ENCODE measurements at regions not wholly inside any gene's neighbourhood (a gene's known extent, or its start where the extent isn't known, plus 50 kb on each side); places are given as distances from the start of the nearest gene placed in this dataset.
A peak's percentile ranks its signal among the peaks of the same experiment; 100 is the strongest.

GRCh38 chr1:195113471-195113870, 1494.8 kb downstream of the KCNT2 start:
- in situ Hi-C loops (cut with MboI), result no loop called here
- H3K27me3 ChIP-seq (replicated peaks in 1 of 2; ENCODE audit: control insufficient read depth in 2 of 2, insufficient read depth in 2 of 2, low read length in 1 of 2), result no peaks in the 10 kb centered on the region
- TF ChIP-seq REST (IDR thresholded peaks at IDR 0.05; ENCODE audit: low read depth, low read length) (peak; percentile 52; the same call in 1 of the 2 replicates), BHLHE40 (IDR thresholded peaks at IDR 0.05; ENCODE audit: borderline replicate concordance in 1 of 2, low read depth in 2 of 2, low read length in 1 of 2) (no peak)
- no peaks in the 10 kb centered on the region for H3K4me1 ChIP-seq (ENCODE audit: control insufficient read depth, insufficient read depth, low read length)
- H2AFZ ChIP-seq (ENCODE audit: control insufficient read depth, low read depth, low read length), result no peak overlapping the region
- DNase-seq (ENCODE audit: low read depth, low spot score) (no peak), ATAC-seq (no peak), FAIRE-seq (no peak)
- ChIA-PET CTCF (no interaction called here), POLR2A (no interaction called here), RAD21 (ENCODE audit: unreplicated experiment) (no interaction called here), SMC1A (ENCODE audit: uncharacterized antibody, unreplicated experiment) (no interaction called here)
- H3K4me3 ChIP-seq, result no peak overlapping the region
- no peaks in the 10 kb centered on the region for H3K79me2 ChIP-seq (ENCODE audit: control insufficient read depth, insufficient read depth, low read length)
- no peaks in the 10 kb centered on the region for H4K20me1 ChIP-seq (ENCODE audit: control insufficient read depth, insufficient read depth)
- no peak overlapping the region for H3K9ac ChIP-seq (ENCODE audit: control insufficient read depth, insufficient read depth, low read length)
- no TSS peak for BruUV-seq (replicated peaks)
- H3K36me3 ChIP-seq (ENCODE audit: control insufficient read depth in 2 of 2, insufficient read depth in 2 of 2, low read length in 1 of 2), result no peaks in the 10 kb centered on the region
- H3K9me3 ChIP-seq (replicated peaks; ENCODE audit: control insufficient read depth, insufficient read depth, low read length), result no peaks in the 10 kb centered on the region
- H3K4me2 ChIP-seq (ENCODE audit: control insufficient read depth, insufficient read depth), result no peak overlapping the region
- no peak overlapping the region for H3K27ac ChIP-seq (ENCODE audit: control insufficient read depth, insufficient read depth)
- intact Hi-C loops (cut with micrococcal nuclease; ENCODE audit: unreplicated experiment), result no loop called here

GRCh38 chr1:195105773-195106172, 1502.5 kb downstream of the KCNT2 start:
- no peak overlapping the region for H3K9ac ChIP-seq (ENCODE audit: control insufficient read depth, insufficient read depth, low read length)
- SMC1A ChIA-PET (ENCODE audit: uncharacterized antibody, unreplicated experiment), result no interaction called here
- H4K20me1 ChIP-seq (ENCODE audit: control insufficient read depth, insufficient read depth), result no peaks in the 10 kb centered on the region
- no peaks in the 10 kb centered on the region for H3K9me3 ChIP-seq (replicated peaks; ENCODE audit: control insufficient read depth, insufficient read depth, low read length)
- POLR2A ChIA-PET, result no interaction called here
- WGBS (ENCODE audit: insufficient coverage, insufficient replicate concordance, low lambda C conversion rate, missing lambda C conversion rate), result 0% methylated on average over 2 of the region's 2 CpGs
- intact Hi-C loops (cut with micrococcal nuclease; ENCODE audit: unreplicated experiment) (no loop called here), in situ Hi-C loops (cut with MboI) (no loop called here)
- no peaks in the 10 kb centered on the region for H3K27me3 ChIP-seq (replicated peaks in 1 of 2; ENCODE audit: control insufficient read depth in 2 of 2, insufficient read depth in 2 of 2, low read length in 1 of 2)
- H3K27ac ChIP-seq (ENCODE audit: control insufficient read depth, insufficient read depth), result no peak overlapping the region
- ATAC-seq, result no peak
- CTCF ChIA-PET, result interaction anchor here (1.6 kb wide), 1 partner anchor 18 kb away, joined by 3 read pairs; no protein-coding TSS in a partner anchor
- no TSS peak for BruUV-seq (replicated peaks)
- RAD21 ChIA-PET (ENCODE audit: unreplicated experiment), result no interaction called here
- no peaks in the 10 kb centered on the region for H3K4me1 ChIP-seq (ENCODE audit: control insufficient read depth, insufficient read depth, low read length)
- H3K36me3 ChIP-seq (ENCODE audit: control insufficient read depth in 2 of 2, insufficient read depth in 2 of 2, low read length in 1 of 2), result no peaks in the 10 kb centered on the region
- DNase-seq (ENCODE audit: low read depth, low spot score), result no peak
- no peak overlapping the region for H2AFZ ChIP-seq (ENCODE audit: control insufficient read depth, low read depth, low read length)
- H3K4me3 ChIP-seq, result no peak overlapping the region
- no peak overlapping the region for H3K4me2 ChIP-seq (ENCODE audit: control insufficient read depth, insufficient read depth)
- FAIRE-seq, result no peak
- no peaks in the 10 kb centered on the region for H3K79me2 ChIP-seq (ENCODE audit: control insufficient read depth, insufficient read depth, low read length)
- TF ChIP-seq FOXK2 (IDR thresholded peaks at IDR 0.05) (no peak), LARP7 (IDR thresholded peaks at IDR 0.05) (no peak), ZNF207 (IDR thresholded peaks at IDR 0.05; ENCODE audit: borderline replicate concordance) (no peak), TCF3 (IDR thresholded peaks at IDR 0.05; ENCODE audit: borderline replicate concordance, insufficient read depth, low read depth, low read length) (no peak), BCL11A (IDR thresholded peaks at IDR 0.05; ENCODE audit: low read depth, low read length) (no peak), RCOR1 (conservative IDR thresholded peaks at IDR 0.05; ENCODE audit: low read depth, low read length) (no peak), EP300 (IDR thresholded peaks at IDR 0.05; ENCODE audit: borderline replicate concordance in 1 of 2, control insufficient read depth in 1 of 2, low read depth in 2 of 2, low read length in 2 of 2) (no peak), EED (IDR thresholded peaks at IDR 0.05; ENCODE audit: low read depth) (no peak), PKNOX1 (IDR thresholded peaks at IDR 0.05) (no peak), ATF2 (IDR thresholded peaks at IDR 0.05; ENCODE audit: low read length) (no peak)
